GM23338 (cell line): ENCODE measurements at regions not wholly inside any gene's neighbourhood (a gene's known extent, or its start where the extent isn't known, plus 50 kb on each side); places are given as distances from the start of the nearest gene placed in this dataset.

ENCODE experiments used
- ATAC-seq: fragments of 200-7000 bp; cut with Tn5 transposase; 3 replicates; pipeline ENCODE4 v1.9.1; 2020
- DNase-seq: peaks from one replicate; pipeline ENCODE4 v3.0.0-alpha.2; 2015; ENCODE audit warnings: low spot score
- H2AFZ ChIP-seq: fragments of 200-600 bp; sonication (generic); 2 replicates; pipeline ENCODE4 v1.8.0; 2016; ENCODE audit warnings: antibody characterized with exemption, mild to moderate bottlenecking, moderate library complexity
- H3F3A ChIP-seq: fragments of 200-600 bp; sonication (generic); replicated peaks from 2 replicates; pipeline ENCODE4 v1.8.0; 2017; ENCODE audit warnings: antibody characterized with exemption, mixed run types, low read depth
- H3K27ac ChIP-seq: fragments of 200-600 bp; sonication (generic); 2 replicates; pipeline ENCODE4 v1.6.1; 2016; ENCODE audit warnings: low read depth
- H3K27me3 ChIP-seq: fragments of 200-600 bp; sonication (generic); 2 replicates; pipeline ENCODE4 v1.8.0; 2016; ENCODE audit warnings: mild to moderate bottlenecking, mixed run types, moderate library complexity; ENCODE audit not compliant: insufficient read depth
- H3K36me3 ChIP-seq: fragments of 200-600 bp; sonication (generic); 2 replicates; pipeline ENCODE4 v1.8.0; 2016; ENCODE audit warnings: mild to moderate bottlenecking; ENCODE audit not compliant: insufficient read depth
- H3K4me1 ChIP-seq: fragments of 200-600 bp; sonication (generic); 2 replicates; pipeline ENCODE4 v1.8.0; 2016; ENCODE audit warnings: mild to moderate bottlenecking, moderate library complexity; ENCODE audit not compliant: insufficient read depth
- H3K4me2 ChIP-seq: fragments of 200-600 bp; sonication (generic); 2 replicates; pipeline ENCODE4 v1.7.1; 2017; ENCODE audit warnings: mixed run types
- H3K4me3 ChIP-seq: fragments of 200-600 bp; sonication (generic); 2 replicates; pipeline ENCODE4 v1.6.1; 2016; ENCODE audit warnings: mixed run types
- H3K79me2 ChIP-seq: fragments of 200-600 bp; sonication (generic); replicated peaks from 2 replicates; pipeline ENCODE4 v1.8.0; 2017; ENCODE audit warnings: mild to moderate bottlenecking; ENCODE audit not compliant: insufficient read depth
- H3K9me2 ChIP-seq: fragments of 200-600 bp; sonication (generic); 2 replicates; pipeline ENCODE4 v1.8.0; 2017; ENCODE audit not compliant: insufficient read depth
- H4K20me1 ChIP-seq: fragments of 200-600 bp; sonication (generic); replicated peaks from 2 replicates; pipeline ENCODE4 v1.8.0; 2017; ENCODE audit warnings: mild to moderate bottlenecking; ENCODE audit not compliant: insufficient read depth
- H3K27ac Mint-ChIP-seq: 2 replicates; pipeline ENCODE4 v1.8.0; 2020; ENCODE audit warnings: inconsistent platforms, mild to moderate bottlenecking, moderate library complexity, mixed read lengths
- H3K27me3 Mint-ChIP-seq: 3 replicates; pipeline ENCODE4 v1.8.0; 2022; ENCODE audit warnings: low read depth, mild to moderate bottlenecking, moderate library complexity, mixed read lengths, inconsistent platforms; ENCODE audit not compliant: insufficient read depth, poor library complexity
- H3K36me3 Mint-ChIP-seq: 3 replicates; pipeline ENCODE4 v1.8.0; 2021; ENCODE audit warnings: low read depth, mild to moderate bottlenecking, inconsistent platforms, moderate library complexity, mixed read lengths
- H3K4me1 Mint-ChIP-seq: 3 replicates; pipeline ENCODE4 v1.8.0; 2020; ENCODE audit warnings: mild to moderate bottlenecking, inconsistent platforms, mixed read lengths
- H3K4me3 Mint-ChIP-seq: 3 replicates; pipeline ENCODE4 v1.8.0; 2021; ENCODE audit warnings: moderate library complexity, mild to moderate bottlenecking, inconsistent platforms, mixed read lengths
- H3K9me3 Mint-ChIP-seq: 3 replicates; pipeline ENCODE4 v1.8.0; 2020; ENCODE audit warnings: moderate library complexity, mild to moderate bottlenecking, inconsistent platforms, mixed read lengths
- CREB1 ChIP-seq: fragments of 250-450 bp; sonication (Bioruptor Pico); IDR thresholded peaks from 2 replicates; pipeline ENCODE4 v1.5.0; 2020; ENCODE audit warnings: low read depth, mild to moderate bottlenecking, moderate library complexity
- CTCF ChIP-seq, 2 experiments: fragments of 200-600 bp in 1 of 2; sonication (generic) in 1 of 2; conservative IDR thresholded peaks; 2 replicates each; pipeline versions ENCODE4 v1.5.1 to v1.6.1; 2016 to 2017; ENCODE audit warnings: antibody characterized with exemption in 2 of 2, low read depth in 2 of 2, mild to moderate bottlenecking in 2 of 2, moderate library complexity in 1 of 2
- EZH2 ChIP-seq: fragments of 200-600 bp; sonication (generic); IDR thresholded peaks from one replicate; pipeline ENCODE4 v1.8.0; 2017; ENCODE audit warnings: antibody characterized with exemption, mild to moderate bottlenecking, low read depth; ENCODE audit not compliant: unreplicated experiment
- EZH2phosphoT487 ChIP-seq: fragments of 200-600 bp; sonication (generic); IDR thresholded peaks from one replicate; pipeline ENCODE4 v1.8.1; 2018; ENCODE audit warnings: antibody characterized with exemption; ENCODE audit not compliant: unreplicated experiment
- JUNB ChIP-seq: IDR thresholded peaks from one replicate; pipeline ENCODE4 v1.6.1; 2016; ENCODE audit warnings: antibody characterized with exemption; ENCODE audit not compliant: unreplicated experiment
- NANOG ChIP-seq: IDR thresholded peaks from 2 replicates; pipeline ENCODE4 v1.6.1; 2016; ENCODE audit warnings: antibody characterized with exemption, borderline replicate concordance
- POLR2AphosphoS5 ChIP-seq: IDR thresholded peaks from 2 replicates; pipeline ENCODE4 v1.6.1; 2016; ENCODE audit warnings: antibody characterized with exemption, low read depth
- REST ChIP-seq: IDR thresholded peaks from one replicate; pipeline ENCODE4 v1.6.1; 2018; ENCODE audit warnings: antibody characterized with exemption; ENCODE audit not compliant: unreplicated experiment
- STAT1 ChIP-seq: IDR thresholded peaks from one replicate; pipeline ENCODE4 v1.6.1; 2016; ENCODE audit warnings: antibody characterized with exemption; ENCODE audit not compliant: unreplicated experiment
- ZNF114 ChIP-seq: fragments of 250-450 bp; sonication (Bioruptor Pico); IDR thresholded peaks from 2 replicates; pipeline ENCODE4 v1.5.0; 2020; ENCODE audit warnings: mild to moderate bottlenecking, moderate library complexity
- ZNF331 ChIP-seq: fragments of 250-450 bp; sonication (Bioruptor Pico); IDR thresholded peaks from 2 replicates; pipeline ENCODE4 v1.5.0; 2020; ENCODE audit warnings: low read depth, mild to moderate bottlenecking, moderate library complexity
- ZNF462 ChIP-seq: fragments of 250-450 bp; sonication (Bioruptor Pico); IDR thresholded peaks from 2 replicates; pipeline ENCODE4 v1.5.0; 2020; ENCODE audit warnings: mild to moderate bottlenecking, moderate library complexity
- TF ChIP-seq, protein P1 (sequence below): IDR thresholded peaks from 2 replicates; pipeline ENCODE4 v1.6.1; 2016; ENCODE audit warnings: antibody characterized with exemption

GRCh38 chr21:18030248-18030647 is 211.1 kb upstream of the C21orf91 start:
- Histone ChIP-seq H3K9me2 (peaks cover 5% of the 10 kb centered on the region; the same call in 1 of the 2 replicates), H3K27ac (no peak overlapping the region), H3K4me3 (no peak overlapping the region), H3K79me2 (no peaks in the 10 kb centered on the region), H4K20me1 (no peaks in the 10 kb centered on the region), H3K27me3 (no peaks in the 10 kb centered on the region), H2AFZ (no peak overlapping the region; the same call in 1 of the 2 replicates), H3K4me1 (no peaks in the 10 kb centered on the region), H3K4me2 (no peak overlapping the region), H3F3A (no peaks in the 10 kb centered on the region), H3K36me3 (no peaks in the 10 kb centered on the region; the same call in 1 of the 2 replicates)
- ATAC-seq (no peak), DNase-seq (no peak)
- peaks cover 7% of the 10 kb centered on the region; the same call in 2 of the 3 replicates for H3K4me1 Mint-ChIP-seq
- H3K27ac Mint-ChIP-seq: no peak overlapping the region
- no peaks in the 10 kb centered on the region for H3K9me3 Mint-ChIP-seq
- no peaks in the 10 kb centered on the region for H3K36me3 Mint-ChIP-seq
- TF ChIP-seq ZNF114 (CRISPR knock-in tag) (no peak), EZH2phosphoT487 (no peak), POLR2AphosphoS5 (no peak), REST (no peak), STAT1 (no peak), ZNF331 (CRISPR knock-in tag) (no peak), EZH2 (no peak), NANOG (no peak), JUNB (no peak), ZNF462 (no peak), CREB1 (CRISPR knock-in tag) (no peak), CTCF (conservative IDR thresholded peaks at IDR 0.05; ENCODE audit: low read depth in 2 of 2) (no peak)
- TF ChIP-seq, protein P1, sequence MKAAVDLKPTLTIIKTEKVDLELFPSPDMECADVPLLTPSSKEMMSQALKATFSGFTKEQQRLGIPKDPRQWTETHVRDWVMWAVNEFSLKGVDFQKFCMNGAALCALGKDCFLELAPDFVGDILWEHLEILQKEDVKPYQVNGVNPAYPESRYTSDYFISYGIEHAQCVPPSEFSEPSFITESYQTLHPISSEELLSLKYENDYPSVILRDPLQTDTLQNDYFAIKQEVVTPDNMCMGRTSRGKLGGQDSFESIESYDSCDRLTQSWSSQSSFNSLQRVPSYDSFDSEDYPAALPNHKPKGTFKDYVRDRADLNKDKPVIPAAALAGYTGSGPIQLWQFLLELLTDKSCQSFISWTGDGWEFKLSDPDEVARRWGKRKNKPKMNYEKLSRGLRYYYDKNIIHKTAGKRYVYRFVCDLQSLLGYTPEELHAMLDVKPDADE: no peak
- H3K27me3 Mint-ChIP-seq: no peaks in the 10 kb centered on the region
- no peak overlapping the region for H3K4me3 Mint-ChIP-seq
